ENCODE measurements at regions not wholly inside any gene's neighbourhood (a gene's known extent, or its start where the extent isn't known, plus 50 kb on each side); places are given as distances from the start of the nearest gene placed in this dataset.
A peak's percentile ranks its signal among the peaks of the same experiment; 100 is the strongest.

DNA sequence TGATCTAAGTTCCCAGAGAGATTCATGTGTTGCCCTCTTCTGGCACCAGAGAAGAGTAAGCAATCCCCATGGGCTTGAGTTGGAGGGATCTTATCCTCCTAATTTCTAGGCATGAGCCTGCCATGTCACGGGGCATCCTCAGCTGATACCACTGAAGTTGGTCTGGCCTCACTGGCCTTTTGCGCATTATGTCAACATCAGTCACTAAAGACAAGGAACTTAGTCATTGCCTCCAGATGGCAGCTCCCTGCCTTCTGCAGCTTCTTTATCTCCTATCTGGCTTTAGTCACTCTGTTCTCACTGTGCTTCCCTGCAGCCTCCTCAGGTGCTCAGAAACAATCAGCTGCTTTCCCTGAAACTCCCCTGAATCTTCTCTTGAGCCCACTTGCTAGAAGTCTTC, 312.2 kb downstream of the ADGRG6 start:
- no peak overlapping the region for H3K4me3 ChIP-seq
- TF ChIP-seq, protein P1, sequence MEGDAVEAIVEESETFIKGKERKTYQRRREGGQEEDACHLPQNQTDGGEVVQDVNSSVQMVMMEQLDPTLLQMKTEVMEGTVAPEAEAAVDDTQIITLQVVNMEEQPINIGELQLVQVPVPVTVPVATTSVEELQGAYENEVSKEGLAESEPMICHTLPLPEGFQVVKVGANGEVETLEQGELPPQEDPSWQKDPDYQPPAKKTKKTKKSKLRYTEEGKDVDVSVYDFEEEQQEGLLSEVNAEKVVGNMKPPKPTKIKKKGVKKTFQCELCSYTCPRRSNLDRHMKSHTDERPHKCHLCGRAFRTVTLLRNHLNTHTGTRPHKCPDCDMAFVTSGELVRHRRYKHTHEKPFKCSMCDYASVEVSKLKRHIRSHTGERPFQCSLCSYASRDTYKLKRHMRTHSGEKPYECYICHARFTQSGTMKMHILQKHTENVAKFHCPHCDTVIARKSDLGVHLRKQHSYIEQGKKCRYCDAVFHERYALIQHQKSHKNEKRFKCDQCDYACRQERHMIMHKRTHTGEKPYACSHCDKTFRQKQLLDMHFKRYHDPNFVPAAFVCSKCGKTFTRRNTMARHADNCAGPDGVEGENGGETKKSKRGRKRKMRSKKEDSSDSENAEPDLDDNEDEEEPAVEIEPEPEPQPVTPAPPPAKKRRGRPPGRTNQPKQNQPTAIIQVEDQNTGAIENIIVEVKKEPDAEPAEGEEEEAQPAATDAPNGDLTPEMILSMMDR (IDR thresholded peaks at IDR 0.05), result no peak
- TF ChIP-seq POLR2AphosphoS5 (IDR thresholded peaks at IDR 0.05) (no peak), POLR2A (IDR thresholded peaks at IDR 0.05) (no peak)
- H3K27ac ChIP-seq, result no peak overlapping the region
- H3K4me1 ChIP-seq (replicated peaks), result no peaks in the 10 kb centered on the region
- intact Hi-C loops (cut with DNase I), result no loop called here
- H3K36me3 ChIP-seq, result no peaks in the 10 kb centered on the region
- no peak for DNase-seq (ENCODE audit: low spot score)
- 91% methylated on average over 2 of the region's 2 CpGs for WGBS
- H3K27me3 ChIP-seq (replicated peaks; ENCODE audit: insufficient read depth), result no peaks in the 10 kb centered on the region
- H3K9me3 ChIP-seq, result no peaks in the 10 kb centered on the region

- no peak overlapping the region for H3K4me3 ChIP-seq
- TF ChIP-seq POLR2AphosphoS5 (IDR thresholded peaks at IDR 0.05), result no peak
- TF ChIP-seq, protein P1 (IDR thresholded peaks at IDR 0.05), result no peak
- no peak for TF ChIP-seq POLR2A (IDR thresholded peaks at IDR 0.05)
- intact Hi-C loops (cut with DNase I), result no loop called here
- H3K27ac ChIP-seq, result no peak overlapping the region
- DNase-seq (ENCODE audit: low spot score), result no peak
- H3K27me3 ChIP-seq (replicated peaks; ENCODE audit: insufficient read depth), result no peaks in the 10 kb centered on the region
- no peaks in the 10 kb centered on the region for H3K9me3 ChIP-seq
- no peaks in the 10 kb centered on the region for H3K36me3 ChIP-seq
- 16% methylated on average over 3 of the region's 3 CpGs for WGBS
- H3K4me1 ChIP-seq (replicated peaks), result no peaks in the 10 kb centered on the region
These were observed 315.4 kb downstream of the ADGRG6 start for GRCh38 chr6:142617158-142617557.

GRCh38 chr6:142621822-142622221, 320.0 kb downstream of the ADGRG6 start:
- DNase-seq (ENCODE audit: low spot score), result no peak
- WGBS, result 86% methylated on average over 2 of the region's 2 CpGs
- no peaks in the 10 kb centered on the region for H3K9me3 ChIP-seq
- intact Hi-C loops (cut with DNase I), result no loop called here
- H3K27me3 ChIP-seq (replicated peaks; ENCODE audit: insufficient read depth), result no peaks in the 10 kb centered on the region
- H3K27ac ChIP-seq, result no peak overlapping the region
- no peak for TF ChIP-seq POLR2A (IDR thresholded peaks at IDR 0.05)
- TF ChIP-seq, protein P1 (IDR thresholded peaks at IDR 0.05), result no peak
- no peak for TF ChIP-seq POLR2AphosphoS5 (IDR thresholded peaks at IDR 0.05)
- no peak overlapping the region for H3K4me3 ChIP-seq
- no peaks in the 10 kb centered on the region for H3K4me1 ChIP-seq (replicated peaks)
- H3K36me3 ChIP-seq, result no peaks in the 10 kb centered on the region

DNA sequence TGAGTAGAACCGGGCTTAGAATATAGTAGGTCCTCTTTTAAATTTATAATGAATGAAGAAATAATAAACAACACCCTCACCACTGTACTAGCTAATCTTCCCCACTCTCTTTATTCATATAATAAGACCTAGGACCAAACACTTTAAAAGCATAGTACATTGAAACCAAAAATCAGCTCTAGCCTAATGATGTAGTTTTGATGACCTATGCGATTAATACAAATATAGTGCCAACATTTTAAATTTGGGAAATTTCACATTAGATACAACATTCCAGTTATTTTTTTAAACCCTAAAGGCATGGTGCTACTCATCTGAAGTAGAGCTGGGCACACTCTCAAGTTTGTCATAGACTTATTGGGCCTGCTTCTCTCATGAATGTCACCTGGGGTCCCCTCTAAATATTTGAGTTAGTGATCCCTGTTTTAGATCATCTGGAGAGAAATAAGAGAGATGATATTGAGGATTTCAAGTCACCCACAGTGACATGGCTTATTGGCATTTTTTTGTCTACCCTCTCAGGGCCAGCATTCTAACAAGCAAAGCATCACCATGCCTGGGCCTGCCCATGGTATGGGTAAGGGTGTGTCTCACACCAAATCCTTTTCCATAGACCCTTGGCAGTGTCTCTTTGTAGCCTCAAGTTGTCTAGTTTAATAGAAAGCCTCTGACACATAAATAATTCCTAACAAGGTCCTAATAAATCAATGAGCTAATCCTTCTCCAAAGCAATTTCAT, 319.8 kb downstream of the HIVEP2 start:
- DNase-seq (ENCODE audit: low spot score), result peak; percentile 31
- WGBS, result 89% methylated on average over 2 of the region's 2 CpGs
- no peaks in the 10 kb centered on the region for H3K36me3 ChIP-seq

More for the DNA sequence above, 319.8 kb downstream of the HIVEP2 start:
- H3K27ac ChIP-seq, result no peak overlapping the region
- no peak overlapping the region for H3K4me3 ChIP-seq
- H3K27me3 ChIP-seq (replicated peaks; ENCODE audit: insufficient read depth), result no peaks in the 10 kb centered on the region
- H3K9me3 ChIP-seq, result no peaks in the 10 kb centered on the region
- intact Hi-C loops (cut with DNase I), result no loop called here
- TF ChIP-seq POLR2A (IDR thresholded peaks at IDR 0.05) (no peak), POLR2AphosphoS5 (IDR thresholded peaks at IDR 0.05) (no peak)
- TF ChIP-seq, protein P1 (IDR thresholded peaks at IDR 0.05), result no peak
- no peaks in the 10 kb centered on the region for H3K4me1 ChIP-seq (replicated peaks)
